Prostate gland (tissue), 2 donors: ENCODE measurements at regions not wholly inside any gene's neighbourhood (a gene's known extent, or its start where the extent isn't known, plus 50 kb on each side); places are given as distances from the start of the nearest gene placed in this dataset.

Experiments used
- CTCF ChIP-seq, 4 experiments: fragments of 200-600 bp in 2 of 4; fragments of 450-650 bp in 2 of 4; sonication (generic) in 2 of 4; IDR thresholded peaks; 1 replicate in 3 of 4; 2 replicates in 1 of 4; pipeline ENCODE4 v1.5.1; 2016 to 2019; ENCODE audit warnings: antibody characterized with exemption in 4 of 4, mild to moderate bottlenecking in 2 of 4, moderate library complexity in 2 of 4
- POLR2A ChIP-seq: fragments of 450-650 bp; IDR thresholded peaks from one replicate; pipeline ENCODE4 v1.6.1; 2016; ENCODE audit warnings: antibody characterized with exemption, mild to moderate bottlenecking
- POLR2AphosphoS5 ChIP-seq: sonication (generic); formaldehyde crosslinking; IDR thresholded peaks from one replicate; pipeline ENCODE4 v1.6.1; 2017; ENCODE audit warnings: antibody characterized with exemption

DNA sequence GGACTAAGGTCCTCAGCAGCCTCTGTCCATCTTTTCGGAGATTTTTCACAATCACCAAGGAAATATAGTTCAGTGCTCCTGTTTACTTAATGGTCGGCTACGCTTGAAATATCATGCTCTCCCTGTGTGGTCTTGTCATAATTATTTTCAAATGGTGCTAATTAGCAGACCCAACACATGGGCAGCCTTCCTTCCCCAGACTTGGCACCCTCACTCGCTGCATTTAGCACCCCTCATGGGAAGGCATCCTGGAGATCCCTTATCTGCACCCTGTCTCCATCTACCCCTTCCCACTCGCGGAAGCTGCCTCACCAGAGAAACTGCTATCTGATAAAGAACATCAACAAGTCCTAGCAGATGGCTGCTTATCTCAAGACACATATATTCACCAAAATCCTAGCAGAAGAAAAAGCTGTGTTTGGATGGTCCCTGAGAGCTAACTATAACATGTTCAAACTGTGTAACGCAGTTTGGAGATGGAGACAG lies 131.0 kb upstream of the ESR1 start:
- TF ChIP-seq CTCF (IDR thresholded peaks at IDR 0.05) (no peak), POLR2A (no peak), POLR2AphosphoS5 (no peak)
